ENCODE measurements at regions not wholly inside any gene's neighbourhood (a gene's known extent, or its start where the extent isn't known, plus 50 kb on each side); places are given as distances from the start of the nearest gene placed in this dataset.

DNA sequence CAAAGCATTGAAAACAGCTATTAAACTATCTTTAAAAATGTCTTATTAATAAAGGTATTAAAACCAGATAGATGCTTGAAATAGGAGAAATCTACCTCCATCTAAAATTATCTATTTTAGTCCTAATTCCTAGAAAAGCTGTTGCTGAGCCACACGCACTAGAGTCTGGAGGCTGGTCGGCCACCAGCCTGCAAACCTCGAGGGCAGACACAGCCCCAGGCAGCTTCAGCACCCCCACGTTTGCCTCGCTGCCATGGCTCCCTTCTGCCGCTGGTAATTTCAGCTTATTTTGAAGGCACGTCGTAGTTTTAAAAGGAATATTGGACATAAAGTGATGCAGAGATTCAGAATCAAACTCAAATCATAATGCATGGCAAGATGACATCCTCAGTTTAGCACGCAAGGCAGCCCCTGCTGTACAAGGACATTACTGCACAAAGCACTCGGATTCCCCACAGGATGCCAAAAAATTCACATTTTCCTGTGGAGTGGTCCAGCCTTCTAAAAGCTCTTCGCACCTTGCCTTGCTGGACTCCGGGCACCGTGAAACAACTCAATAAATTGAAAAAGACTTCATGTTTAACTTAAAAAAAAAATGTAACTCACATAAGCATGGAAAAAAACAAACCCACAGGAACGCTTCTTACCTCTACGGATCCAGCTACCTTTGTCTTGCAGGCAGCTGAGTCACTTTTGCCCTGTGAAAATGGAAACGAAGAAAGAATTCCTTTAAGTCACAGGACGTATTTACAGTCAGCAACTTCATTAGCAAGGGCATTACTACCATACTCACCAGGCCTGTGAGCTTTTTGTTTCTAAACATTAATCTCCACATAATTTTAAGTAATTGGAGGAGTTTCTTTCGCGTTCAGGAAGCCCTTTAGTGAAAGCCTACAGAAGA is 143.4 kb upstream of the RPS6KA2 start:
- no peak for DNase-seq

DNA sequence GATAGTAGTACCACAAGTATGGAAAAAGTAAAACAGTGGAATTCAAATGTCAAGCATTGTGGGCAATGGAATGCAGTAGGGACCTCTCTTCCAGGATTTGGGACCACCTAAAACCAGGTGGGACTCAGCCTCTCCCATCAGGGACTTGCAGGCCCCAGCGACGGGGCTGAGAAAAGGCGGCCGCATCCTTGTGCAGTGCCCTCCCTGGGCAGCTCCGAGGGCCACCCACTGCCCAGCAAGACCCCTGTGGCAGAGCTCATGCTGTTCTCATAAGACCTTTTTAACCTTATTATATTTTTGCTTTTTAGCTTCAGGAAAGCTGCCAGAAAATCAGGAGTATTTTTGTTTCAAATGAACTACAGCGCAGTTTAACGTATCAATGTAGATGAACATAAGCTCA is 142.6 kb upstream of the RPS6KA2 start:
- DNase-seq = no peak

DNA sequence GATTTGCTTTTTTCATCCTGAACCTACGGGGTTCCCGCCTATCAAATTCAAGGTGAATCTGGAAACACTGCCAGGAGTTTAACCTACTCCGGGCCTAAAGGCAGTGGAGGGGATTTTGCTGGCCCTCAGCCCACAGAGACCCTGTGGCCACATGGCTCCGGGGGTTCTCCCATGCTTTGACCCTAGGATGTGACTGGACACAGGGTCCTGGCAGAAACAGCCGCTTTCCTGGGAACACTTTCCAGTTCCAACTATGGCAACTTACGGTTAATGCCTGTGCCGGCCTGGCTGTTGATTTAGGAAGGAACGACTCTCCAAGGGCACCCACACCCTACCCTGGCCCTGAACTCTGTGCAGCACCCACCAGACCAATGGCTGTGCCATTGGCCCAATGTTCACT is 141.7 kb upstream of the RPS6KA2 start:
- DNase-seq = no peak

DNA sequence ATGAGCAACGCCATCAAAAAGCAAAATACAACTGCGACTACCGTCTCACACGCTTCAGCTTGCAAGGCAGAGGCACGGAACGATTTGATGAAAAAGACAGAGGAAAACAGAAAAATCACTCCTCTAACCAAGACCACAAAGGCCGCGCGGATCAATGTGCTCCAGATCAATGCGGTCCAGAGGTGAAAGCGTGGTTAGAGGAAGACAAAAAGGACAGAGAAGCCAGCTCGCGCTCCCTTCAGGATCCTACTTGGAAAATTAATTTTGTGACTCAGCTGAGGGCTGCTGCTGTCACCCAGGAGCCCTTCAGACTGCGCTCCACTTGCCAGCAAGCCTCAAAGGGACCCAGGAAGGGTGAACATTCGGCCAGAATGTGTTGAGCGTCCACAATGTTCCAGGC is 140.2 kb upstream of the RPS6KA2 start:
- DNase-seq = no peak

DNA sequence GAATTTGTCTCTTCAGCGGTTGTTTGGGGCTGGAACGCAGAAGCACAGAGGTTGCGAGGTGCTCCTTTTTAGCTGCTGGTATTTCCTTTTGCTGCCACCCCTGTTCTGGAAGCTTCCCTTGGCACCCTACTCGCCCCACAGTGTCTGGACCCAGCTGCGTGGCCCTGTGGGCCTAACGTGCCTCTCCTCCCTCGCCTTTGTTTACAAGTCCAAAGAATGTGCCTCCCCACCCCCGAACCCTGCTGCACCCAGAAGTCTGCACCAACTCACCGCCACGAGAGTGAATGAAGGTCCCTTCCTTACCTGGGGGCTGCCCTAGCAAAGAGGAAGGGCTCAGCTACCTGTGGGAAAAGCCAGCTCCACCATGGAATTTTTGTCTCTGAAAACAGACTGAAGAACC is 139.7 kb upstream of the RPS6KA2 start:
- DNase-seq = no peak

DNA sequence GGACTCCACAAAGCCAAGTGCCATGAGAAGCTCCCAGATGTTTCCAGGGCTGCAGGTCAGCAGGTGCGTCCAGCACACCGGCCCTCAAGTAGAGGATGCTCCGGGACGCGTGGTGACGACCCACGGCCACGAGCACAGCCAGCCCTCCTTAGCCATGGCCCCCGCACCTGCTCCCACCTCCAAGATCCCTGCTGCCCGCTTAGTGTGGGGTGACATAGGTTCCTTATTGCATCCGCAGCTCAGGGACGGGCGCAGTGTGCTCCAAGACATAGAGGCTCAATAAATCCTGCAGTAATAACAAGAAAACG is 138.1 kb upstream of the RPS6KA2 start:
- DNase-seq = no peak

DNA sequence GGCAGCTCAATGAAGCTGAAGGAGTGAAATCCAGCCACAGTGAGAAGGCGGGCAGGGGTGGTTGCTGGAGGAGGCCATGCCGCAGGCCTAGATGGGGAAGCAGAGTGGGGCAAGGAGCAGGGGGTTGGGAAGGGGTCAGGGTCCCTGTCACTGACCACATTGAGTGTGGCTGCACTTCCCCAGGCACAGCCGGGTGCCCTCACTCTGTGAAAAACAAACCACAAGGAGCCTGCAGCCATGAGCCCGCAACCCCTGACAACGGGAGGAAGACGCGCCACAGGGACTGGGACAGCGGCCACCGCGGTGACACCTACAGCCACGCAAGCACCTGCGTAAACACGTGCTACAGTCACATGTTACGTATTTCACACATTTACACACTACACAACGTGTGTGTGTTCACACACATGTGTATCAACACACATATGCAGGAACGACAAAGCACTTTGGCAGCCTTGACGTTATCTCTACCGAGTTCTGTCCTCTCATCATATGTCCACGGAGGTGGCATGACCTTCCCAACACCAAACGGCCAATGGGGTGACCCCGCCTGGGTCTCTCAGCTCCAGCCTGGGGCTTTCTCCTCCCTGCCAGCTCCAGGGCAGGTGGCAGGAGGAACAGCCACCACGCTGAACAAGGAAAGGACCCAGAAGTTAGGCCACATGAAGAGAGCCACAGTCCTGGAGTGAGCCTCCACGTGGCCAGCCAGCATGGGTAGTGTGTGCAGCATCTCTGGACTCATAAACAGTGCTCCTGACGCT is 137.6 kb upstream of the RPS6KA2 start:
- no peak for DNase-seq

DNA sequence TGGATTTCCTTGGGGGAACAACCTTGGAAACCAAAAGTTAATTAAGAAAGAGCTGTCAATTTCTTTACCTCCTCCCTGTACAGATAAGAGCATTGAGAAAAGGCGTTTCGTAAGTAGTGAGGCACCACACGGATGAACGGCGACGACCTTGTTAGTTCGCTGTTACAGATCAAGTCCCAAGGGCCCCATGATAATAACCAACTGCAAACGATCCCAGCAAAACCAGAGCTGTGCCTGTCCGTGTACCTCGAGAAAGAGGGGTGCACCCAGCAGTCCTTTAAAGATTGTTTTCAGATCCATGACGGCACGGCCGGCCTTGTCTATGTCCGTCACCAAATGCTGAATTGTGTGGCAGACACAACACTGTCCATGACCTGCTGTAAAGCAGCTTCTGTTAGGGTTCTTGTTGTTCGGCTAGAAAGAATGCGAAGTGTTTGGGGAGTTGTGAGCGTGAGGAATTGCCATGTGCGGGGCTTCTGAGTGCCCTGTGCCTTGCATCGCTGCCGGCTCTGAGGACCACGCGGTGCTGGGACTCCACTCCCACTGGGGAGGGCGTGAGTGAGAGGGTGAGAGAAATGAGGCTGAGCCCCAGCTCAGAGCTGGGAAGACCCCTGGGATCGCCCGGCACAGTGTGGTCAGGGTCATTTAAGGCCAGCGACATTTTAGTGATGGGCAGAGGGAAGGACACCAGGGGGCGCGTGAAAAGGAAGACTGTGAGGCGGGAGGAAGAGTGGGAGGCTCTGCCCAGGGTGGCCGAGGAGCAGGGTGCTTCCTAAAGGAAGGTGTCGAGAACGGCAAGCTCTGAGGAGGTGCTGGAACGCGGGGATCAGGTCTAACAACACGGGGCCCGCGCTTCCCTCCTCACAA is 136.8 kb upstream of the RPS6KA2 start:
- no peak for DNase-seq

DNA sequence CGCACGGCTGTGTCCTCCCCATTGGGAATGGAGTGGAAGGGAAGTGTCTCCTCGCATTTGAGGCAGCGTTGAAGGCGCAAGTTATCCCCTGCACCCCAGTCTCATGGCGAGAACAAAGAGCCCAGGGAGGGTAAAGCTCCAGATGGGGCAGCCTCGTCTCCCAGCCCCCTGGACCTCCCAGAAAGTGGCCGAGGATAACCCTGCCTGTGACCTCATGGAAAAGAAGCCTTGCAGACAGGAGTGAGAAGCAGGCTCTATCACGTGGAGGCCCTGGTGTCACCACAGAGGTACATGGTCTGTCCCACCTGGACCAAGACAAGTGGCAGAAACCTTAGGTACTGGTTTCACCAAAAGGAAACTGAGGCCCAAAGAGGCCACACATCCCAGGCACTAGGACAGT is 134.8 kb upstream of the RPS6KA2 start:
- DNase-seq = no peak

DNA sequence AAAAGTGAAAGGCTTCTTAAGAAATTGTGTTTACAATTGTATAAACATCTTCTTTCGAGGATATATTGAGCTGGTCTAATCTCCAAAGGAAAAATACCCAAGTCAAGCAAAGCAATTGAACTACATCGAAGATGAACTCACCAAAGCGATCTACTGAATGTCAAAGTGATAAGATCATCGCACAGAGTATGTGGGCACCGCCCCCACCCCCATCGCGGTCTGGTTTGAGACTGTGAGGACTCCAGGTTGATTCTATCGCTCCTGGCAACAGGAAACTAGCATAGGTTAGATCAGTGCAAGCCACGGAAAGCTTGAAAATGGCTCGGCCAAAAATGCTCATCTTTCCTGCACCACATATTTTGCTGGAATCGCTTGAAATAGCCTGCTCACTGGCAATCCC is 133.2 kb upstream of the RPS6KA2 start:
- no peak for DNase-seq

DNA sequence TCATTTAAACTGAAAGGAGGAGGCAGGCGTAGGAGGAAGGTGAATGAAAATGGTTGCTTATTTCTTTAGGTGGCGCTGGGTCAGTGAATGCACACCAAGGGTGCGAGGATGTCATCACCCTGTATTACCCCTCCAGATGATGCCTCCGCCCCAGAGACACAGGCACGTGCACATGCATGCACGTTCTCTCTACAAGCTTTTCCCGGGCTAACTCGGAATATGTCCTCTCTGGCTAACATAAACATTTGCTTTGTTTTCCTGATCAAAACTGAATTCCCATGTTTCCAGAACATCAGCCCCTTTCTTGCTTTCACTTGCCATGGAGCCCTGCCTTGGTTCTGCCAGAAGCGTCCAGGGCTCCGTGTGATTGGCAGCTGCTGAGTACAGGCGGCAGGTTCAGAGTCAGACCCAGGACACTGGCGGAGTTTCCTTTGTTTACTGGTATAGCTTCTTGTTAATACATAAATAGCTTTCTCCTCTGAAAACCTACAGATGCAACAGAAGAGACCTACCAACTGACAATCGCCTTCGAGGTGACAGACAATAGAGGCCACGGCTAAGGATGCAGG is 131.2 kb upstream of the RPS6KA2 start:
- DNase-seq = no peak

DNA sequence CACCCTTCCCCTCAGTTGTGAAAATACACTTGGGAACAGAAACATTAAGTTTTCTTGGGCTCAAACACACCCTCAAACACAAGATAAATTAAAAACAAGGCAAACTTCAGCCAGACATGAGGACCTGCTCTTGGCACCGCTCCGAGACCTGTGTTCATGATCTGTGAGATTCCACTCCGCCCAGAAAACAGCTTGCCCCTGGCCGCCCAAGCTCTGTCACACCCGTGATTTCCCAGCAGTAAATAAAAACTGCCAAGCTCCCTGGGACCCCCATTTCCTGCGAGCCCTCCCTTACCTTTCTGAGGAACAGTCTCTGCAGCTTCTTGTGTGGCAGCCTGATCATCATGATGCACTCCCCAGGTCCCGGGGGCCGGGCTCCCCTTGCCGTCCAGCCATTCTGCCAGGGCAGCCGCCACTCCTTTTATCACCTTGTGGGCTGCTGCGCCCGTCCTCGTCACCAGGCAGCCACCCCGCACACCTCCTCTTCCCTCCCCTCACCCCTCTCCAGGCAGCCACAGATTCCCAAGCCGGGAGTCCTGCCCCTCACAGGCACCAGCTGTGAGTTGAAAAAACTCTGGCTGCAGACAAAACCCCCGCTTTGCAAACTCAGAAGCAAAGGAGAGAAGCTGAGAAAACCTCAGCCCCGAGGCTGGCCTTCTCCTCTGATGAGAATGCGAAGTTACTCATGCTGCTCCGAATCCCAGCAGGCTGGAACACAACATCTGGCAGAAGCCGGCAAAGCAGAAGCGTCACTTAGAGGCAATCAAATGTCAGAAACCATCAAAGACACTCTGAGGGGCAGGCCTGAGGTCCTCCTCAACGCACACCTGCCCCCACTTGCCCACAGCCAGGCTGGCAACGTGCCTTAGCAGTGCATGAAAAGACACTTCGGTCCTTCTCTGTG is 130.4 kb upstream of the RPS6KA2 start:
- DNase-seq = no peak

DNA sequence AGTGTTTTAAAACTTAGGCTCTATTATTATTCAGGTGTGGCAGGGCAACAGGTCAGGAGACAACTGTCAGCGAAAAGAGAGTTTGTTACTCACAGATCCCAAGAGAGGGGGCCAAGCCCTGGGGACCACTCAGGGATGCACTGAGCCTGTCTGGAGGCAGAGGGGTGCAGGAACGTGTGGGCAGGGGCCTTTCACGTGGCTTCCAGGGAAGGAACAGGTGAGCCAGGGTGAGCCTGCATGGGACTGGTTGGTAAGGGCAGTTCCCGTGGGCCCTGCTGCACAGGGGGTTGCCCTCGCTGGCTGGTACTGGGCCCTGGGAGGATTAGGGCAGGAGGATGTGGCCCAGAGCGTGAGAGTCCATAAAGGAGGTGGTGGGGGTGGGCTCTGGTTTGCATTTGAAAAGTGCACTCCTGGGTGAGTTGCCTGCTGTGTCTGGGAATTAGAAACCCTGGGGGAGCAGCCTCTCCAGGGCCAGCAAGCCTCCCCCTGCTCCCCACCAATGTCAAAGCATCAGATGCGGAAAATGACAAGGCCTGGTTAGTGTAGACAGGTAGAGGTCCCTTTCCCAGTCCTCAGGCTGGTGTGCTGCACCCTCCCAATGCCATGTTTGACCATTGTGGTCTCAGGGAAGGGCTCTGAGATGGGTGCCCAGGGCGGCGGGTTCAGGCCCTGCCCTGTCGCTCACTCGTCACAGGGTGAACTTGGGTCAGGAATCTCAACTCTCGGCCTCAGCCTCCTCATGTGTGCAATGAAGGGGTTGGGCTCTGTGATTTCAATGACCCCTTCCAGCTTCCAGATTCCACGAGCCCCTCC is 127.4 kb upstream of the RPS6KA2 start:
- DNase-seq = no peak

DNA sequence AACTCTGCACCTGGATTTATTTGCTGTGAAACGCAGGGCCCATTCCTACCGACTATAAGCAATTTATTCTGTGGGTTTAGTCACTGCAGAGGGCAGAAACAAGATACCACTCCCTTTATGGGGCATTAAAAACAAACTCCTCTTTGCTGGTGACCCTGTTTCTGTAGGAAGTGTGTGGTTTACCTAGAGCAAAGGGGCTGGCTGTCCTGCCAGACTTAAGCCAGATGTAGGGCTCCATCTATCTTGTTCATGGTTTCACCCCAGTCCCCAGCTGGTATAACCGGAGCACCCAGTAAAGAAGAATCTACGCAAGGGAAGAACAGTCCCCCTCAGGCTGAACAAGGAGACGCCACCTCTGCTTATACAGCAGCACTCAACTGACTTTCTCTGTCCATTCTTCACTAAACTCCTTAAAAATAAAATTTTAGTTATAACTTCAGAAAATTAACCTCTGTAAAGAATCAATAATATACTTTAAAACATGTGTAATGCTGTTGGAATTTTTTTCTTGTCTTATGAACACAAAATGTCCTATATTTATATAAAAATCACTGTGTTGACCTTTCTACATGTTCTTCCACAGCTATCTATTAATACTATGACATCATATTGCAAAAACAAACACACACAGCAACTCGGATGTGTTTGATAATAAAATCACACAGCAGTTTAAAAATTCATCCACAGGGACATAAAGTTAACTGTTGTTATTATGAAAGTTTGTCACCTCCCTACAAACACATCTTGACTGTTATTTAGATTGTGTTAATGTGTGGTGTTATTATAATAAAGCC is 126.1 kb upstream of the RPS6KA2 start:
- DNase-seq = no peak

DNA sequence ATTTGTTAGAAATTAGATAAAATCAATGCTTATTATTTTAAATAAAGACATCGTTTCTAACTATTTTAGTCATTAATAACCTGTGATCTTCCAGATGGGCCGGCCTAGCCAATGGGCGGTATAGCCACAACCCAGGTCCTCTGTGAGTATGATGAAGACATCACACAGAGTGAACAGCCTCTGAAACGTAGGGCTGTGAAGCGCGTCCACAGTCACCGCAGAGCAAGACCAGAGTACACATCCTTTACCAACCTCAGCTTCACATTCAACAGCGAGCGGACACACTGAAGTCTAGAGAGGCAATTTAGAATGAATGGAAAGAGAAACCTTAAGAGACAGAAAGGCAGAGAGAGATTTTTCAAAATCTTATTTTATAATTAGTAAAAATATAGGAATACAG is 125.0 kb upstream of the RPS6KA2 start:
- no peak for DNase-seq

DNA sequence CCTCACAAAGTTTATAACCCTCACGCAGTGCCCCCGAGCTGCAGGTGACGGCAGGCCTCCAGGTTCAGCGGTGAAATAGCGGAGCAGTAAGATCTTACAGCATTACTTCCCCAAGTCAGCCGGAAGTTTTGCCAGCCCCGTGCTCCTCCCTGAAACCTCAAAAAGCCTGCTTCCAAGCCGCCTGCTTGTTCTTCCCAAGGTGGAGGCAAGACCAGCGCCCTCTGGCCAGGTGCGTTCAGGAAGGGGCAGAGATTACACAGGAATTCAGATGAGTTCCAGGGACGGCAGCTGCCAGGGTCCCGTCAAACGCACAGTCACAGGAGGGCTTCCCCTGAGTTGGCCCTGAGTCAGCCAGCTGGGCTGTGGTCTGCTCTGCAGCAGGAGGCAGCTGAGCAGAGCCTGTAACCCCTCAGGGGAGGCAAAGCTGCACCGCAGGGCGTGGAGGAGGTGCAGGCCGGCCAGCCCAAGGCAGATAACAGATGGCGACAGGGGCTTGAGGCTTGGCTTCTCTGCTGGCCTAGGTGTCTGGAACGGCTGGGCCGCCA is 124.1 kb upstream of the RPS6KA2 start:
- no peak for DNase-seq

DNA sequence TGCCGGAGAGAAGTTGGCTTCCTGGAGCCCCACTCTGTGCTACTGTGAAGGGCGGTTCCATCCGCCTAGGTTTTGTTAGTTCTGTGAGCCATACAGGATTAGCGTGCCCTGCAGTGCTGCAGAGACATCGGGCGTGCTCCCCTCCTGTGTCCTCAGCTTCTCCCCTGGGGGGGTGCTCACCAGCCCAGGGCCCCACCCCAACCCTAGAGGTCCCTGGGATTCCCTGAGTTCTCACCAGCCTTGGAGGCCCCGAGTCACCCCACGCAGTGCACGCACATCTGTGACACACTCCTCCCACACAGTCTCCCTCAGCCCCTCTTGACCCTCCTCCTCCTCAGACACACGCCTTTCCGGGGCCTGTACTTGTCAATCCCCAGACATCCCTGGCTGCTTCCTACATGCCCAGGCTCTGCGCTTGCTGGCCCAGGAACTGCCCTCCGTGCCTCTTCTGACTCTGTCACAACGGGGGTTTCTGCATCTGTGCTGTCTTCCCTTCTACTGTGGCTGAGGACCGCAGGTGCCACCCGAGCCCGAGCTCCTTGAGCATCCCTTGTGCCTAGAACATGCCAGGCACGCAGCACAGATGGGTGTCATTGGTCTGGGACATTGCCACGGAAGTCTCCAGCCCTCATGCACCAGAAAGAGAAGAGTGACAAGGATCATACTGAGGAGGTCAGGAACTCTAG is 123.2 kb upstream of the RPS6KA2 start:
- DNase-seq = no peak

DNA sequence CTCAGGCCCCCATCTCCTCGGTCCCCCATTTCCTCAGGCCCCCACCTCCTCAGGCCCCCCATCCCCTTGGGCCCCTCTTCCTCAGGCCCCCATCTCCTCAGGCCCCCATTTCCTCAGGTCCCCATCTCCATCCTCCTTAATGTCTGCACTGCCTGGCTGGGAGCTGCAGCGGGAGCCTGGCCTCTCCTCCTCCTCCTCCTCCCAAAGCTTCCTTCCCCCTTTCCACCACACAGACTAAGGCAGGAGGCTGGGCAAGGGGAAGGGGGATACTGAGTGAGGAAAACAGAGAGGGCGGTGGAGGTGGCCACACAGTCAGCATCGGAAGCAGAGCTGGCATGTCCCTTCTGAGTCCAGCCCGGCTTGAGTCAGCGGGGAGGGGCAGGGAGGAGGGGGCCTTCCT is 122.6 kb upstream of the RPS6KA2 start:
- DNase-seq = no peak

Measured in NCI-H526 treated with DMSO at 0.1 percent for 48 hours (cell line).